ENCODE measurements at regions not wholly inside any gene's neighbourhood (a gene's known extent, or its start where the extent isn't known, plus 50 kb on each side); places are given as distances from the start of the nearest gene placed in this dataset.

DNA sequence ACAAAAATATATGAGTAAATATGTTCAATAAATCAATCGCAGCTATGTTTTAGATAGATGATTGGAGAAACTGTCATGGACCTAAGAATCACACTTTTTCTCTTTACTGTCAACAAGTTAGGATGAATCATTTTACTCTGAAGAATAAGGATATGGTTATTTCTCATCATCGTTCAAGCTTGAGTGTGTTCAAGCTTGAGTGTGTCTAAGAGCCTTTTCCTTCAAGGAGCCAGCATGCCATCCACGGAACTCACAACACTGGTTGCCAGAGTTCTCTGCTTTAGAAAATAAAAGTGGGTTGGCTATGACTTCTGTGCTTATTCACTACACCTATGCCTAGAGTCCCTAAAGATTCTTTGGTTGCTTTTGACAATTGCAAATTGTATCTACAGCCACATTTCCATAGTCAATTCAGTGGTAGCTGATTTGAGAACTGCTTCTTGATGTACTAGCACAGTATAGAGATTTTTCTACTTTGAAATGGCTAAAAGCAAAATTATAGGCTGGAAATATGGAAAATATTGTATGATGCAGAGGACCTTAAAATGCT lies 58.1 kb upstream of the SCEL start (continued):
- TF ChIP-seq FOXM1 (IDR thresholded peaks at IDR 0.05; ENCODE audit: low read depth) = no peak

DNA sequence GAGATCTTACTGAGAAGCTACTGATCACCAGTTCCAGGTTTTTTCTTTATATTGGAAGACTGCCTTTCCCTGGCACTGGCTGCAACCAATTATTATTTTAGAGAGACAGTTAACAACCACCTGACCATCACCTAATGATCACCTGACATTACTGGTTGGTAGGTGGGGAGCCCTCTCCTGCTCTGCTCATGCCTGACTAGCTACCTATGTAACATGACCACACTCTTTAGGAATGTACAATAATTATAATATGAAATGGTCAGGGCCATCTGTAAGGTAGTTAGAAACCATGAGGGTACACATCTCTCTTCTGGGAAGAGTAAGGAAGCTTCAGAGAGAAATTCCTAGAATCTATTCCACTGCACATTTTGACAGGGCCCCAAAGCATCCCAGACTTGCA lies 59.0 kb upstream of the SCEL start:
- Histone ChIP-seq H3K4me3 (ENCODE audit: low read depth in 2 of 2, low read length in 1 of 2) (no peak overlapping the region), H3K9me3 (no peaks in the 10 kb centered on the region), H3K9ac (no peak overlapping the region), H3K4me1 (ENCODE audit: control insufficient read depth in 1 of 2, insufficient read depth in 2 of 2, low read depth in 1 of 2, low read length in 1 of 2) (no peaks in the 10 kb centered on the region; a peak in 1 of 4 replicates), H3K36me3 (replicated peaks in 1 of 2; ENCODE audit: control insufficient read depth in 1 of 2, insufficient read depth in 2 of 2, low read length in 1 of 2) (no peaks in the 10 kb centered on the region), H2AFZ (ENCODE audit: low read depth) (no peak overlapping the region), H3K27me3 (ENCODE audit: insufficient read depth) (no peaks in the 10 kb centered on the region), H3K79me2 (ENCODE audit: insufficient read depth) (no peaks in the 10 kb centered on the region), H3F3A (replicated peaks; ENCODE audit: insufficient read depth) (no peaks in the 10 kb centered on the region), H4K20me1 (ENCODE audit: insufficient read depth) (no peaks in the 10 kb centered on the region), H3K27ac (ENCODE audit: low read depth in 2 of 2, low read length in 1 of 2) (no peak overlapping the region), H3K9me2 (no peaks in the 10 kb centered on the region), H3K4me2 (no peak overlapping the region)
- ChIA-PET POLR2A (no interaction called here), CTCF (interaction anchor here (0.6 to 3.6 kb wide), 4 partner anchors 15 to 508 kb away, joined by 3 to 44 read pairs (median 16); partner anchors contain the start of gene MYCBP2)
- TF ChIP-seq RFX5 (IDR thresholded peaks at IDR 0.05; ENCODE audit: low read length) = no peak
- no peak for DNase-seq

DNA sequence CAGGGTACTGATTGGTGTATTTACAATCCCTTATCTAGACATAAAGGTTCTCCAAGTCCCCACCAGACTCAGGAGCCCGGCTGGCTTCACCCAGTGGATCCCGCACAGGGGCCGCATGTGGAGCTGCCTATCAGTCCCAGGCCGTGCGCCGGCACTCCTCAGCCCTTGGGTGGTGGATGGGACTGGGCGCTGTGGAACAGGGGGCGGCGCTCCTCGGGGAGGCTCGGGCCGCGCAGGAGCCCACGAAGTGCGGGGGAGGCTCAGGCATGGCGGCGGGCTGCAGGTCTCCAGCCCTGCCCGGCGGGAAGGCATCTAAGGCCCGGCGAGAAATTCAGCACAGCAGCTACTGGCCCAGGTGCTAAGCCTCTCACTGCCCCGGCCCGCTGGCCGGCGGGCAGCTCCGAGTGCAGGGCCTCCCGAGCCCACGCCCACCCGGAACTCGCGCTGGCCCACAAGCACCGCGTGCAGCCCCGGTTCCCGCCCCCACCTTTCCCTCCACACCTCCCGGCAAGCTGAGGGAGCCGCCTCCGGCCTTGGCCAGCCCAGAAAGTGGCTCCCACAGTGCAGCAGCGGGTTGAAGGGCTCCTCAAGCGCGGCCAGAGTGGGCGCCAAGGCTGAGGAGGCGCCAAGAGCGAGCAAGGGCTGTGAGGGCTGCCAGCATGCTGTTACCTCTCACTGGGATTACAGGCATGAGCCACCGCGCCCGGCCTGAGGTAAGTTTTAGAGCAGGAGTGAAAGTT lies 60.0 kb upstream of the SCEL start:
- Histone ChIP-seq H3K4me3 (ENCODE audit: low read depth in 2 of 2, low read length in 1 of 2) (no peak overlapping the region), H3K4me1 (ENCODE audit: control insufficient read depth in 1 of 2, insufficient read depth in 2 of 2, low read depth in 1 of 2, low read length in 1 of 2) (no peaks in the 10 kb centered on the region; a peak in 1 of 4 replicates), H3K79me2 (ENCODE audit: insufficient read depth) (no peaks in the 10 kb centered on the region), H3K4me2 (no peak overlapping the region), H3K27me3 (ENCODE audit: insufficient read depth) (no peaks in the 10 kb centered on the region), H3K9ac (no peak overlapping the region), H3F3A (replicated peaks; ENCODE audit: insufficient read depth) (no peaks in the 10 kb centered on the region), H3K9me2 (no peaks in the 10 kb centered on the region), H3K9me3 (no peaks in the 10 kb centered on the region), H2AFZ (ENCODE audit: low read depth) (no peak overlapping the region), H3K27ac (ENCODE audit: low read depth in 2 of 2, low read length in 1 of 2) (no peak overlapping the region), H4K20me1 (ENCODE audit: insufficient read depth) (no peaks in the 10 kb centered on the region), H3K36me3 (replicated peaks in 1 of 2; ENCODE audit: control insufficient read depth in 1 of 2, insufficient read depth in 2 of 2, low read length in 1 of 2) (no peaks in the 10 kb centered on the region)
- DNase-seq = no peak
- WGBS (ENCODE audit: low lambda C conversion rate) = 98% methylated on average over 6 of the region's 47 CpGs
- ChIA-PET POLR2A (no interaction called here), CTCF (interaction anchor here (3.2 kb wide), 1 partner anchor 14 kb away, joined by 20 read pairs; no protein-coding TSS in a partner anchor)
- TF ChIP-seq EP300 (IDR thresholded peaks at IDR 0.05; ENCODE audit: borderline replicate concordance in 1 of 2, low read depth in 1 of 2, low read length in 1 of 2) (no peak), RFX5 (IDR thresholded peaks at IDR 0.05; ENCODE audit: low read length) (no peak), ELF1 (IDR thresholded peaks at IDR 0.05) (no peak), EZH2phosphoT487 (IDR thresholded peaks at IDR 0.05; ENCODE audit: borderline replicate concordance, low read depth) (no peak), MXI1 (IDR thresholded peaks at IDR 0.05; ENCODE audit: low read depth, low read length) (no peak), GABPA (IDR thresholded peaks at IDR 0.05; ENCODE audit: low read depth) (no peak), CHD2 (IDR thresholded peaks at IDR 0.05; ENCODE audit: low read length, partially characterized antibody) (no peak), TCF12 (IDR thresholded peaks at IDR 0.05) (no peak), FOXM1 (IDR thresholded peaks at IDR 0.05; ENCODE audit: low read depth) (no peak), POLR2AphosphoS5 (IDR thresholded peaks at IDR 0.05; ENCODE audit: low read depth, low read length) (no peak), NFIC (IDR thresholded peaks at IDR 0.05; ENCODE audit: borderline replicate concordance) (no peak), FOXJ3 (CRISPR knock-in tag; IDR thresholded peaks at IDR 0.05) (no peak), MEF2A (IDR thresholded peaks at IDR 0.05; ENCODE audit: borderline replicate concordance, low read depth) (no peak)
- TF ChIP-seq, protein P1, sequence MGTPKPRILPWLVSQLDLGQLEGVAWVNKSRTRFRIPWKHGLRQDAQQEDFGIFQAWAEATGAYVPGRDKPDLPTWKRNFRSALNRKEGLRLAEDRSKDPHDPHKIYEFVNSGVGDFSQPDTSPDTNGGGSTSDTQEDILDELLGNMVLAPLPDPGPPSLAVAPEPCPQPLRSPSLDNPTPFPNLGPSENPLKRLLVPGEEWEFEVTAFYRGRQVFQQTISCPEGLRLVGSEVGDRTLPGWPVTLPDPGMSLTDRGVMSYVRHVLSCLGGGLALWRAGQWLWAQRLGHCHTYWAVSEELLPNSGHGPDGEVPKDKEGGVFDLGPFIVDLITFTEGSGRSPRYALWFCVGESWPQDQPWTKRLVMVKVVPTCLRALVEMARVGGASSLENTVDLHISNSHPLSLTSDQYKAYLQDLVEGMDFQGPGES (IDR thresholded peaks at IDR 0.05; ENCODE audit: low read depth, low read length) = no peak
- TF ChIP-seq, protein P2, sequence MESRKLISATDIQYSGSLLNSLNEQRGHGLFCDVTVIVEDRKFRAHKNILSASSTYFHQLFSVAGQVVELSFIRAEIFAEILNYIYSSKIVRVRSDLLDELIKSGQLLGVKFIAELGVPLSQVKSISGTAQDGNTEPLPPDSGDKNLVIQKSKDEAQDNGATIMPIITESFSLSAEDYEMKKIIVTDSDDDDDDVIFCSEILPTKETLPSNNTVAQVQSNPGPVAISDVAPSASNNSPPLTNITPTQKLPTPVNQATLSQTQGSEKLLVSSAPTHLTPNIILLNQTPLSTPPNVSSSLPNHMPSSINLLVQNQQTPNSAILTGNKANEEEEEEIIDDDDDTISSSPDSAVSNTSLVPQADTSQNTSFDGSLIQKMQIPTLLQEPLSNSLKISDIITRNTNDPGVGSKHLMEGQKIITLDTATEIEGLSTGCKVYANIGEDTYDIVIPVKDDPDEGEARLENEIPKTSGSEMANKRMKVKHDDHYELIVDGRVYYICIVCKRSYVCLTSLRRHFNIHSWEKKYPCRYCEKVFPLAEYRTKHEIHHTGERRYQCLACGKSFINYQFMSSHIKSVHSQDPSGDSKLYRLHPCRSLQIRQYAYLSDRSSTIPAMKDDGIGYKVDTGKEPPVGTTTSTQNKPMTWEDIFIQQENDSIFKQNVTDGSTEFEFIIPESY (IDR thresholded peaks at IDR 0.05; ENCODE audit: borderline replicate concordance, low read depth) = no peak
- TF ChIP-seq, protein P3, sequence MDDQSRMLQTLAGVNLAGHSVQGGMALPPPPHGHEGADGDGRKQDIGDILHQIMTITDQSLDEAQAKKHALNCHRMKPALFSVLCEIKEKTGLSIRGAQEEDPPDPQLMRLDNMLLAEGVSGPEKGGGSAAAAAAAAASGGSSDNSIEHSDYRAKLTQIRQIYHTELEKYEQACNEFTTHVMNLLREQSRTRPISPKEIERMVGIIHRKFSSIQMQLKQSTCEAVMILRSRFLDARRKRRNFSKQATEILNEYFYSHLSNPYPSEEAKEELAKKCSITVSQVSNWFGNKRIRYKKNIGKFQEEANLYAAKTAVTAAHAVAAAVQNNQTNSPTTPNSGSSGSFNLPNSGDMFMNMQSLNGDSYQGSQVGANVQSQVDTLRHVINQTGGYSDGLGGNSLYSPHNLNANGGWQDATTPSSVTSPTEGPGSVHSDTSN (IDR thresholded peaks at IDR 0.05) = no peak
- TF ChIP-seq, protein P4, sequence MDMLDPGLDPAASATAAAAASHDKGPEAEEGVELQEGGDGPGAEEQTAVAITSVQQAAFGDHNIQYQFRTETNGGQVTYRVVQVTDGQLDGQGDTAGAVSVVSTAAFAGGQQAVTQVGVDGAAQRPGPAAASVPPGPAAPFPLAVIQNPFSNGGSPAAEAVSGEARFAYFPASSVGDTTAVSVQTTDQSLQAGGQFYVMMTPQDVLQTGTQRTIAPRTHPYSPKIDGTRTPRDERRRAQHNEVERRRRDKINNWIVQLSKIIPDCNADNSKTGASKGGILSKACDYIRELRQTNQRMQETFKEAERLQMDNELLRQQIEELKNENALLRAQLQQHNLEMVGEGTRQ (IDR thresholded peaks at IDR 0.05; ENCODE audit: borderline replicate concordance, low read depth, low read length) = no peak
- TF ChIP-seq, protein P5, sequence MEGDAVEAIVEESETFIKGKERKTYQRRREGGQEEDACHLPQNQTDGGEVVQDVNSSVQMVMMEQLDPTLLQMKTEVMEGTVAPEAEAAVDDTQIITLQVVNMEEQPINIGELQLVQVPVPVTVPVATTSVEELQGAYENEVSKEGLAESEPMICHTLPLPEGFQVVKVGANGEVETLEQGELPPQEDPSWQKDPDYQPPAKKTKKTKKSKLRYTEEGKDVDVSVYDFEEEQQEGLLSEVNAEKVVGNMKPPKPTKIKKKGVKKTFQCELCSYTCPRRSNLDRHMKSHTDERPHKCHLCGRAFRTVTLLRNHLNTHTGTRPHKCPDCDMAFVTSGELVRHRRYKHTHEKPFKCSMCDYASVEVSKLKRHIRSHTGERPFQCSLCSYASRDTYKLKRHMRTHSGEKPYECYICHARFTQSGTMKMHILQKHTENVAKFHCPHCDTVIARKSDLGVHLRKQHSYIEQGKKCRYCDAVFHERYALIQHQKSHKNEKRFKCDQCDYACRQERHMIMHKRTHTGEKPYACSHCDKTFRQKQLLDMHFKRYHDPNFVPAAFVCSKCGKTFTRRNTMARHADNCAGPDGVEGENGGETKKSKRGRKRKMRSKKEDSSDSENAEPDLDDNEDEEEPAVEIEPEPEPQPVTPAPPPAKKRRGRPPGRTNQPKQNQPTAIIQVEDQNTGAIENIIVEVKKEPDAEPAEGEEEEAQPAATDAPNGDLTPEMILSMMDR (IDR thresholded peaks at IDR 0.05) = no peak
